ENCODE measurements at regions not wholly inside any gene's neighbourhood (a gene's known extent, or its start where the extent isn't known, plus 50 kb on each side); places are given as distances from the start of the nearest gene placed in this dataset.

- TF ChIP-seq SUZ12 (IDR thresholded peaks at IDR 0.05; ENCODE audit: extremely low read depth, insufficient read depth, insufficient read length) (no peak), YY1 (IDR thresholded peaks at IDR 0.05; ENCODE audit: insufficient read depth, insufficient read length) (no peak), ZNF274 (IDR thresholded peaks at IDR 0.05; ENCODE audit: low read depth, low read length) (no peak)
These were observed 1597.6 kb downstream of the EFNB2 start for GRCh38 chr13:104937881-104938280.
